ENCODE measurements at regions not wholly inside any gene's neighbourhood (a gene's known extent, or its start where the extent isn't known, plus 50 kb on each side); places are given as distances from the start of the nearest gene placed in this dataset.
"Not testable (repeated sequence)": the region's sequence is repeated elsewhere in the genome, so short reads cannot be mapped to it uniquely, and the experiment has no call there.

DNA sequence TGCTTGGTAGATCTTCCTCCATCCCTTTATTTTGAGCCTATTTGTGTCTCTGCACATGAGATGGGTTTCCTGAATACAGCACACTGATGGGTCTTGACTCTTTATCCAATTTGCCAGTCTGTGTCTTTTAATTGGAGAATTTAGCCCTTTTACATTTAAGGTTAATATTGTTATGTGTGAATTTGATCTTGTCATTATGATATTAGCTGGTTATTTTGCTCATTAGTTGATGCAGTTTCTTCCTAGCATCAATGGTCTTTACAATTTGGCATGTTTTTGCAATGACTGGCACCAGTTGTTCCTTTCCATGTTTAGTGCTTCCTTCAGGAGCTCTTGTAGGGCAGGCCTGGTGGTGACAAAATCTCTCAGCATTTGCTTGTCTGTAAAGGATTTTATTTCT is 72.4 kb downstream of the HNRNPD start:
- in situ Hi-C loops (cut with HindIII; ENCODE audit: low sequenced_read_pairs), result not testable (repeated sequence)

- in situ Hi-C loops (cut with HindIII; ENCODE audit: low sequenced_read_pairs), result no loop called here
Measured at GRCh38 chr4:82293304-82293703, 80.5 kb downstream of the HNRNPD start.

DNA sequence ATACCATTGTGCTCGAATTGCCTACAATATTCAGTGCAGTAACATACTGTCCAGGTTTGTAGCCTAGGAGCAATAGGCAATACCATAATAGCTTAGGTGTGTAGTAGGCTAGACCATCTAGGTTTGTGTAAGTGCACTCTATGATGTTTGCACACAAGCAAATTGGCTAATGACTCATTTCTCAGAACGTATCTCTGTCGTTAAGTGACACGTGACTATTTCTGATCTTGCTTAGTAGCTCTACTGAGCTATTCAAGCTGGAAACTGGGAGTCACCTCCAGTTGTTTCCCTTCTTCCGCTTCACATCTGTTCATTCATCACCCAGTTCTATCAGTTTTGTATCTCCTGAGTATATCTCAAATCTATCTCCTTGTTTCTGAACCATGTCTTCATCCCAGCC is 86.1 kb downstream of the HNRNPD start:
- in situ Hi-C loops (cut with HindIII; ENCODE audit: low sequenced_read_pairs), result no loop called here

DNA sequence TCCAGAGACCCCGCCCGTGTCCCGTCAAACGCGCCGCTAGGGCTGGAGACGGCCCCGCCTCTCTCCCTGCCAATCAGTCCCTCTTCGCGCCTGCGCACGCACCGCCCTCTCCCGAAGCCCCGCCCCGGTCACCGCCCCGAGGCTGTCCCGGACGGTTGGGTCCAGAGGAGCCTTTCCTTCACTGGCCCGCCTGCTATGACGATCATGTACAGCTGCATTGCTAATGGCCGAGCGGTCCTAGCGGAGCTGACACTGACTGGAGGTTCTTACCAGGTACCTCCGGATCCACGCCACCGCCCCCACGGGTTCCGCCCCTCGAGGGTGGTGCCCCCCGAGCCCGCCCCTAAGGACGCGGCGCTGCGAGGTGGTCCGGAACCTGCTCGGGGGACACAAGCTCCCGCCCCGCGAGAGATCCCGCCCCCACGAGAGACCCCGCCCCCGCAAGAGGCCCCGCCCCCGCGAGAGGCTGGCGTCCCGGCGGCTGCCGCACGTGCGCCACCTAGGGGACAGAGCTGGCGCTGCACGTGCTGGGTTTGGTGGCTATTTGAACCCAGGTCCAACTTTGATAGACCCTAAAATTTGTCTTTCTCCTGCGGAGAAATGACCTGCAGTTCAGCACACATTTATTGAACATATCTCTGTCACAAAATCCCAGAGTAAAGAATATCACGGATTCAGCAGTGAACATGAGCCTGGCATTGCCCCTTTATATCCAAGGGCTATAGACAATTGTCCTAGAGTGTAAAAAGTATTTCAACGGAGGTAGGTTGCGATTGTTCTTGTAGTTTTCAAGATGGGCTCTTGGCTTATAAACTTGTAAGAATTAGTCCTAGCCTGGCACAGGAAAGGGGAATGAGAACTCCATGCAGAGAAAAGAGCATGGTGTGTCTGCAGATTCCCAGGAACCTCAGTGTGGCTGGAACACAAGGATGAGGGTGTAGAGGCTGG is 88.7 kb downstream of the HNRNPD start:
- in situ Hi-C loops (cut with HindIII; ENCODE audit: low sequenced_read_pairs), result no loop called here

- in situ Hi-C loops (cut with HindIII; ENCODE audit: low sequenced_read_pairs), result no loop called here
Measured at GRCh38 chr4:82284475-82284857, 89.3 kb downstream of the HNRNPD start.

GRCh38 chr4:82282875-82283274 is 90.9 kb downstream of the HNRNPD start:
- in situ Hi-C loops (cut with HindIII; ENCODE audit: low sequenced_read_pairs), result no loop called here

- in situ Hi-C loops (cut with HindIII; ENCODE audit: low sequenced_read_pairs), result not testable (repeated sequence)
Measured at GRCh38 chr4:82279550-82279949, 94.2 kb downstream of the HNRNPD start.

- in situ Hi-C loops (cut with HindIII; ENCODE audit: low sequenced_read_pairs), result no loop called here
Measured at GRCh38 chr4:82276332-82276640, 97.5 kb downstream of the HNRNPD start.

DNA sequence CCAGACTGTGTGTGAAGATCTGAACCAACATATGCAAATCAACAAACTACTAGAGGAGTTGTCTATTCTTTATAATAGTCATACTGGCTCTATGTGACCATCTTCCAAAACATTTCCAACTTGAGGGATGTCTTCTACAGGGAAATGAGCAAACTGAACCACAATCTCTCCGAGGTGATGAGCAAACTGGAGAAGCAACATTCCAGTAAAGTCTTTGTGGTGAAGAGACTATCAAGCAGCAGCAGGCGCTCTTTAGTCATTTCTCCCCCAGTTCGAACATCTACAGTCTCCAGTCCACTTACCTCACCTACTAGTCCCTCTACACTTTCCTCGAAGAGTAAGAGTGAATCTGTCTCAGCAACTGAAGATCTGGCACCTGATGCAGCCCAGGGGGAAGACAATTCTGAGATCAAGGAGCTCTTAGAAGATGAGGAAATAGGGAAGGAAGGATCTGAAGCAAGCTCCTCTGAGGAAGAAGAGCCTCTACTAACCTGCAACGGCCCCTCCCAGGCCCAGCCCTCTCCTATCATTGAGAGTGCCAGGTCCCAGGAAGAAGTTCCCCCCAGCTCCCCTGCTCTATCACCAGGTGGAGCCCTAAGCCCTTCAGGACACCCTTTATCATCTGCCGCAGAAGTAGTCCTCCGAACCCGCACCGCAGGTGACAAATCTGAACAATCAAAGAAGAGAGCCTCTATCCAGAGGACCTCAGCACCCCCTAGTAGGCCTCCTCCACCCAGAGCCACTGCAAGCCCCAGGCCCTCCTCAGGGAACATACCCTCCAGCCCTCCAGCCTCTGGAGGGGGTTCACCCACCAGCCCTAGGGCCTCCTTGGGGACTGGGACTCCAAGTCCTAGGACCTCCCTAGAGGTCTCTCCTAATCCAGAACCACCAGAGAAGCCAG is 98.1 kb downstream of the HNRNPD start:
- in situ Hi-C loops (cut with HindIII; ENCODE audit: low sequenced_read_pairs), result no loop called here

DNA sequence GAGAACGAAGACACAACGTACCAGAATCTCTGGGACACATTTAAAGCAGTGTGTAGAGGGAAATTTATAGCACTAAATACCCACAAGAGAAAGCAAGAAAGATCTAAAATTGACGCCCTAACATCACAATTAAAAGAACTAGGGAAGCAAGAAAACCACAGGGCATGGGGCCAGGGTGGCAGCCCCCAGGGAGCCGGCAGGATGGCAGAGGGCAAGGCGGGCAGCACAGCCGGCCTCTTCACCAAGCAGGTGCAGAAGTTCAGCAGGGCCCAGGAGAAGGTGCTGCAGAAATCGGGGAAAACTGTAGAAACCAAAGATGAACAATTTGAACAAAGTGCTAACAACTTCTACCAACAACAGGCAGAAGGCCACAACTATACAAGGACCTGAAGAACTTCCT is 99.1 kb downstream of the HNRNPD start:
- in situ Hi-C loops (cut with HindIII; ENCODE audit: low sequenced_read_pairs), result not testable (repeated sequence)

GRCh38 chr4:82272523-82272922 is 101.3 kb downstream of the HNRNPD start:
- in situ Hi-C loops (cut with HindIII; ENCODE audit: low sequenced_read_pairs), result not testable (repeated sequence)

DNA sequence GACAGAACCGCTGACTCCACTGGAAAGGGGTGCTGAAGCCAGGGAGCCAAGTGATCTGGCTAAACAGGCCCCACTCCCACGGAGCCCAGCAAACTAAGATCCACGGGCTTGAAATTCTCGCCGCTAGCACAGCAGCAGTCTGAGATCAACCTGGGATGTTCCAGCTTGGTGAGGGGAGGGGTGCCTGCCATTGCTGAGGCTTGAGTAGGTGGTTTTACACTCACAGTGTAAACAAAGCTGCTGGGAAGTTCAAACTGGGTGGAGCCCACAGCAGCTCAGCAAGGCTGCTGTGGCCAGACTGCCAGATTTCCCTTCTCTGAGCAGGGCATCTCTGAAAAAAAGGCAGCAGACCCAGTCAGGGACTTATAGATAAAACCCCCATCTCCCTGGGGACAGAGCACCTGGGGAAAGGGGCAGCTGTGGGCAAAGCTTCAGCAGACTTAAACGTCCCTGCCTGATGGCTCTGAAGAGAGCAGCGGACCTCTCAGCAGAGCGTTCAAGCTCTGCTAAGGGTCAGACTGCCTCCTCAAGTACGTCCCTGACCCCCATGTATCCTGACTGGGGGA is 101.8 kb downstream of the HNRNPD start:
- in situ Hi-C loops (cut with HindIII; ENCODE audit: low sequenced_read_pairs), result not testable (repeated sequence)

GRCh38 chr4:82268826-82269193 is 105.0 kb downstream of the HNRNPD start:
- in situ Hi-C loops (cut with HindIII; ENCODE audit: low sequenced_read_pairs), result no loop called here

- in situ Hi-C loops (cut with HindIII; ENCODE audit: low sequenced_read_pairs), result no loop called here
Measured at GRCh38 chr4:82268050-82268825, 105.6 kb downstream of the HNRNPD start.

DNA sequence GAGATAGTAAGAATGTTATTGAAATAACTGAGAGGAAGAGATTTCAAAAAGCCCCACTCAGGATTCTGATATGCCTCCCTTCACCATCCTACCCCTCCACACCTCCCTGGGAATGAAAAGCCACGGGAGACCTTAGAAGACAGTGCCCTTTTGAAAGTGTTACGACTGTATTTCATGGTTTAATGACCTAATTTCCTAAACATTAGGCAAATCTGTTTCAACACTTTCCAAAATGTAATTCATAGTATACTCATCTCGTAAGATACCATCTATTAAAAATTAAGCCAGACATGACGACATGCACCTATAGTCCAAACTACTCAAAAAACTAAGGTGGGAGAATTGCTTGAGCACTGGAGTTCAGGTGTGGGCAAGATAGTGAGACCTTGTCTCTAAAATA is 106.3 kb downstream of the HNRNPD start:
- in situ Hi-C loops (cut with HindIII; ENCODE audit: low sequenced_read_pairs), result no loop called here

GRCh38 chr4:82266345-82266744 is 107.4 kb downstream of the HNRNPD start:
- in situ Hi-C loops (cut with HindIII; ENCODE audit: low sequenced_read_pairs), result no loop called here

GRCh38 chr4:82261084-82261483 is 112.7 kb downstream of the HNRNPD start:
- in situ Hi-C loops (cut with HindIII; ENCODE audit: low sequenced_read_pairs), result no loop called here

- in situ Hi-C loops (cut with HindIII; ENCODE audit: low sequenced_read_pairs), result no loop called here
Measured at GRCh38 chr4:82260632-82261031, 113.2 kb downstream of the HNRNPD start.

GRCh38 chr4:82256718-82257117 is 117.1 kb downstream of the HNRNPD start:
- in situ Hi-C loops (cut with HindIII; ENCODE audit: low sequenced_read_pairs), result no loop called here

- in situ Hi-C loops (cut with HindIII; ENCODE audit: low sequenced_read_pairs), result no loop called here
Measured at GRCh38 chr4:82255657-82256056, 118.1 kb downstream of the HNRNPD start.

Data from endothelial cell of hepatic sinusoid (primary cell).